A673 (cell line): ENCODE measurements at regions not wholly inside any gene's neighbourhood (a gene's known extent, or its start where the extent isn't known, plus 50 kb on each side); places are given as distances from the start of the nearest gene placed in this dataset.

Source experiments
- BruUV-seq: library from RNA; stranded (reverse); fragments of 400-500 nt; replicated peaks from 2 replicates; lab custom pipeline; 2021; lab: Mats Ljungman, UMichigan
- CTCF ChIA-PET: fragments of 300-600 bp; sonication (Branson Sonifier 250); formaldehyde crosslinking; loops from one replicate; lab custom pipeline; 2022; ENCODE audit warnings: antibody characterized with exemption; lab: Charles Lee
- POLR2A ChIA-PET: fragments of 300-600 bp; sonication (Branson Sonifier 250); formaldehyde crosslinking; loops from one replicate; lab custom pipeline; 2022; ENCODE audit warnings: antibody characterized with exemption; ENCODE audit not compliant: low non-redundant PET; lab: Charles Lee
- DNase-seq: peaks from one replicate; pipeline ENCODE4 v3.0.0-alpha.2; 2015; ENCODE audit warnings: low spot score
- H3K27ac ChIP-seq: fragments of 200-600 bp; sonication (generic); 2 replicates; pipeline ENCODE4 v1.5.1; 2016; ENCODE audit warnings: mixed run types, low read depth, mild to moderate bottlenecking, mixed read lengths, antibody characterized with exemption, low read length; ENCODE audit not compliant: poor library complexity, severe bottlenecking
- H3K27me3 ChIP-seq: fragments of 200-600 bp; sonication (generic); replicated peaks from 2 replicates; pipeline ENCODE4 v1.6.1; 2017; ENCODE audit warnings: mixed run types, low read depth, mild to moderate bottlenecking, mixed read lengths, antibody characterized with exemption, low read length; ENCODE audit not compliant: insufficient read depth, poor library complexity
- H3K36me3 ChIP-seq: fragments of 200-600 bp; sonication (generic); 2 replicates; pipeline ENCODE4 v1.6.1; 2016; ENCODE audit warnings: mixed run types, mild to moderate bottlenecking, mixed read lengths, antibody characterized with exemption, low read length; ENCODE audit not compliant: insufficient read depth, poor library complexity, severe bottlenecking
- H3K4me1 ChIP-seq: fragments of 200-600 bp; sonication (generic); 2 replicates; pipeline ENCODE4 v1.6.1; 2017; ENCODE audit warnings: mixed run types, mild to moderate bottlenecking, mixed read lengths, antibody characterized with exemption, low read length; ENCODE audit not compliant: insufficient read depth, poor library complexity, severe bottlenecking
- H3K4me3 ChIP-seq: fragments of 200-600 bp; sonication (generic); 2 replicates; pipeline ENCODE4 v1.5.1; 2016; ENCODE audit warnings: low read depth, mixed run types, mild to moderate bottlenecking, mixed read lengths, low read length; ENCODE audit not compliant: poor library complexity, severe bottlenecking
- H3K9me3 ChIP-seq: fragments of 200-600 bp; sonication (generic); 2 replicates; pipeline ENCODE4 v1.6.1; 2016; ENCODE audit warnings: mixed run types, low read depth, mild to moderate bottlenecking, mixed read lengths, antibody characterized with exemption, low read length; ENCODE audit not compliant: poor library complexity, severe bottlenecking
- CTCF ChIP-seq: fragments of 300-800, 200-600 bp; sonication (generic); conservative IDR thresholded peaks from 2 replicates; pipeline ENCODE4 v1.5.1; 2017; ENCODE audit warnings: low read depth, mild to moderate bottlenecking, antibody characterized with exemption, low read length, moderate library complexity, mixed read lengths
- EZH2 ChIP-seq: fragments of 200-600 bp; sonication (generic); IDR thresholded peaks from 2 replicates; pipeline ENCODE4 v1.6.1; 2017; ENCODE audit warnings: borderline replicate concordance, low read depth, mild to moderate bottlenecking, mixed read lengths, antibody characterized with exemption, low read length; ENCODE audit not compliant: poor library complexity, severe bottlenecking
- intact Hi-C: fragments of 100-400 bp; cut with micrococcal nuclease; formaldehyde crosslinking; loops from one replicate; pipeline ENCODE4 v1.10.0; 2022; ENCODE audit not compliant: unreplicated experiment

- H3K27ac ChIP-seq = no peak overlapping the region
- BruUV-seq = no TSS peak
- CTCF ChIA-PET = no interaction called here
These were observed 224.0 kb downstream of the SOD2 start for GRCh38 chr6:159468994-159469393.

GRCh38 chr6:159467473-159468041, 225.5 kb downstream of the SOD2 start:
- Histone ChIP-seq H3K4me3 (no peak overlapping the region), H3K27me3 (no peaks in the 10 kb centered on the region), H3K36me3 (no peaks in the 10 kb centered on the region), H3K4me1 (no peaks in the 10 kb centered on the region), H3K9me3 (no peaks in the 10 kb centered on the region), H3K27ac (no peak overlapping the region)
- no TSS peak for BruUV-seq
- TF ChIP-seq CTCF (no peak), EZH2 (no peak)
- DNase-seq = no peak
- CTCF ChIA-PET = interaction anchor here (0.5 kb wide), 1 partner anchor 166 kb away, joined by 4 read pairs; no protein-coding TSS in a partner anchor
- intact Hi-C loops = no loop called here
- POLR2A ChIA-PET = no interaction called here

More at GRCh38 chr6:159468994-159469393, 224.0 kb downstream of the SOD2 start:
- TF ChIP-seq CTCF (no peak), EZH2 (no peak)
- DNase-seq = no peak
- intact Hi-C loops = no loop called here
- no peak overlapping the region for H3K4me3 ChIP-seq
- POLR2A ChIA-PET = no interaction called here
- no peaks in the 10 kb centered on the region for H3K36me3 ChIP-seq
- no peaks in the 10 kb centered on the region for H3K27me3 ChIP-seq
- no peaks in the 10 kb centered on the region for H3K4me1 ChIP-seq
- H3K9me3 ChIP-seq = no peaks in the 10 kb centered on the region

- Histone ChIP-seq H3K4me1 (no peaks in the 10 kb centered on the region), H3K36me3 (no peaks in the 10 kb centered on the region), H3K27me3 (no peaks in the 10 kb centered on the region), H3K9me3 (no peaks in the 10 kb centered on the region), H3K27ac (no peak overlapping the region), H3K4me3 (no peak overlapping the region)
- ChIA-PET POLR2A (no interaction called here), CTCF (no interaction called here)
- TF ChIP-seq CTCF (no peak), EZH2 (no peak)
- DNase-seq = no peak
- no TSS peak for BruUV-seq
- intact Hi-C loops = no loop called here
These were observed 226.1 kb downstream of the SOD2 start for GRCh38 chr6:159466926-159467325.
